GM19372 (cell line): ENCODE measurements at regions not wholly inside any gene's neighbourhood (a gene's known extent, or its start where the extent isn't known, plus 50 kb on each side); places are given as distances from the start of the nearest gene placed in this dataset.
"Not testable (repeated sequence)": the region's sequence is repeated elsewhere in the genome, so short reads cannot be mapped to it uniquely, and the experiment has no call there.

Experiments
- ATAC-seq: cut with Tn5 transposase; IDR thresholded peaks from one replicate; pipeline ENCODE4 v1.9.1; 2021; ENCODE audit warnings: mild to moderate bottlenecking, low read depth, moderate library complexity; ENCODE audit not compliant: unreplicated experiment

GRCh38 chr6:169862892-169863525 is 111.6 kb downstream of the ERMARD start:
- ATAC-seq = no peak

GRCh38 chr6:169862043-169862891 is 110.8 kb downstream of the ERMARD start:
- no peak for ATAC-seq

- ATAC-seq = no peak
Measured at GRCh38 chr6:169861431-169862042, 110.1 kb downstream of the ERMARD start.

- ATAC-seq = no peak
Measured at GRCh38 chr6:169859978-169860703, 108.7 kb downstream of the ERMARD start.

DNA sequence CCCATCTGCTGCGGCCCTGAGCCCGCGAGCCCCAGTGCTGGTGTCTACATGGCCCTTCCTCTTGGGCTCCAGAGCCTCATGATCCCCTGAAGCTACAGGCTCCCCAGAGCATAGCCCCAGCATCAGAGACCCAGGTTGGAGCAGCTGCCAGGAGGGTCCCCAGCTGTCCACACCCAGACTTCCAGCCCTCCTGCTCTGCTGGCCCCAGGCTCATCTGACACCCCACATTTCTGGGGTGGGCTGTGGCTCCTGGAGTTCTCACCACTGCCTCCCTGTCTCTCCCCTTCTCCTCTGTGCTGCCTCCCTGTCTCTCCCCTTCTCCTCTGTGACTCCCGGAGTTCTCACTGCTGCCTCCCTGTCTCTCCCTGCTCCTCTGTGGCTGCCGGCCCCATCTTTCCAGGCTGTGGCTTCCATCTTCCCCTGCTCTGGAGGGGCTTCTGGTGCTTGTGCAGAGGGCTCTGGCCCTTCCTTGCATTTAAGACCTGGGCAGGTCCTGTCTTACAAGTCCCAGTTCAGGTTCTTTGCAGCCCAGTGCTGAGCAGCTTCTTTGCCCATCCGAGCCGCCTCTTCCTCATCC is 108.1 kb downstream of the ERMARD start:
- no peak for ATAC-seq

DNA sequence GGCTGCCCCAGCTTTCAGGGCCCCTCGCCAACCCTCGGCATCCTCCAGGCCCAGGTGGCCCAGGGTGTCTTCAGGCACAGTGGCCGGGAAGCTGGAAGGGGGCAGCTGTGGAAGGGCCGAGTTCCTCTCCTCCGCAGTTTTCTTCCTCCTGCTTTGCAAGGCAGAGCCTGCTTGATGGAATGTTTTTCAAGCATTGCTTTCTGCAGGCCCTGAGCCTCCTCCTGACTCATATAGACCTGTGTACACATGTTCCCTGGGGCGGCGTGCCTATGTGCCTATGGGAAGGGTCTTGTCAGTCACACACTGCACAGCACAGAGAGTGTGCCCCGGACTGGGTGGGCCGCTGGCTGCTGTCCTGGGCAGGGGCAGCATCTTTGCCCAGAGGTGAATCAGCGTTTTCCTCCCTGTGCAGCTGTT is 107.5 kb downstream of the ERMARD start:
- no peak for ATAC-seq

DNA sequence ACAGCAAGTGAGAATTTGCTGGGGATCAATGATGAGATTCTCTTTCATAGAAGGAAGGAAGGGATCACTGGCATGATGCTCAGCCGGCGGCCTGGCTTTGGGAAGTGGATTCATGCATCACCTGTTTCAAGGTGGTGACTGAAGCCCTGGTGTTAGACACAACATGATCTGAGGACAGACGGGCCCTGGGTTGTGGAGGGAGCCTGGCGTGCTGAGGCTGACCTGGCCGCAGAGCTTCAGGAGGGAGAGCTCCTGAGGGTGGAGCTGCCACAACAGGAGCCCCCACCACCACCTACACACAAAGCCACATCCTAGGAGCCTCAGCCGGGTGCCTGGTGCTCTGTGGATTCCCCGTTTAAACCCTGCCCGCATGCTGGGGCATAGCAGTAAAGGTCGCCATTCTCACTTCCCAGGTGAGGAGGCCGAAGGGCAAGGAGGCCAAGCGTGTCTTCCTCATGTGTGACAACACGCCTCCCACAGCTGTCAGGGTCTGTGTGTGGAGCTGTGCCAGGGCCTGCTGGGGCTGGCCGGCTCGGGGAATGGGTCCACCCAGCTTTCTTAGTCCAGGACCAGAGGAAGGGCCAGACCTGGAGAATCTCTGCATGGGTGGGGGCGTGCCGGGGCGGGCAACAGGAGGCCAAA is 107.0 kb downstream of the ERMARD start:
- no peak for ATAC-seq

GRCh38 chr6:169857343-169858292 is 106.2 kb downstream of the ERMARD start:
- ATAC-seq = no peak

GRCh38 chr6:169856442-169857342 is 105.3 kb downstream of the ERMARD start:
- ATAC-seq = not testable (repeated sequence)

- no peak for ATAC-seq
Measured at GRCh38 chr6:169854813-169855212, 103.4 kb downstream of the ERMARD start.

DNA sequence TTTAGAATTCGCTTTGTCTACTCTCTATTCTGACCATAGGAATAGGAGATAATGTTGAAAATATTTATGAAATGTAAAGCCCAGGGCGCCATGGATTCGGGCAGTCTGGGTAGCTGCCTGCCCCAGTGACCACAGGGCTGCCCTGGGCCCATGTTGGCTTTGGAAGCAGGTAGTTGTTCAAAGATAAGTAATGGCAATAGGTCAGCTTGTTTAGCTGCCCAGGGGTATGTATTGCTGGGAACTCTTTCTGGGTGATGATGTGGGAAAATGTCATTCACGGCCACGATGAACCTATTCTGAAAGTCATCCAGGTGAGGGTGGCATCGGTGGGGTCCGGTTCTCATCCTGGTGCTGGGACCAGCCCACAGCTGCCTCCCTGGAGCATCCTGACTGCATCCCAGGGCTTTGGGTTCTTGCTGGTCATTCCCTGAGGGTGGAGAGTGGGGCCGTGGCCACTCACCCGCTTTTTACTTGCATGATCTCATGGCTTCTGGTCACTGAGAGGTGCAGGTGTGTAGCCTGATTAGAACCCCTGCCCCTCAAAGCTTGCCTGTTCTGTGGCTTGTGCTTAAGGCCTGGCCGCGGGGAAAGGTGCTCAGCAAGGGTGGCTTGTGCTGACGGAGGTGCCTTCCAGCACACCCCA is 102.8 kb downstream of the ERMARD start:
- ATAC-seq = no peak

GRCh38 chr6:169853196-169854082 is 102.0 kb downstream of the ERMARD start:
- ATAC-seq = no peak

- no peak for ATAC-seq
Measured at GRCh38 chr6:169852504-169853195, 101.2 kb downstream of the ERMARD start.

DNA sequence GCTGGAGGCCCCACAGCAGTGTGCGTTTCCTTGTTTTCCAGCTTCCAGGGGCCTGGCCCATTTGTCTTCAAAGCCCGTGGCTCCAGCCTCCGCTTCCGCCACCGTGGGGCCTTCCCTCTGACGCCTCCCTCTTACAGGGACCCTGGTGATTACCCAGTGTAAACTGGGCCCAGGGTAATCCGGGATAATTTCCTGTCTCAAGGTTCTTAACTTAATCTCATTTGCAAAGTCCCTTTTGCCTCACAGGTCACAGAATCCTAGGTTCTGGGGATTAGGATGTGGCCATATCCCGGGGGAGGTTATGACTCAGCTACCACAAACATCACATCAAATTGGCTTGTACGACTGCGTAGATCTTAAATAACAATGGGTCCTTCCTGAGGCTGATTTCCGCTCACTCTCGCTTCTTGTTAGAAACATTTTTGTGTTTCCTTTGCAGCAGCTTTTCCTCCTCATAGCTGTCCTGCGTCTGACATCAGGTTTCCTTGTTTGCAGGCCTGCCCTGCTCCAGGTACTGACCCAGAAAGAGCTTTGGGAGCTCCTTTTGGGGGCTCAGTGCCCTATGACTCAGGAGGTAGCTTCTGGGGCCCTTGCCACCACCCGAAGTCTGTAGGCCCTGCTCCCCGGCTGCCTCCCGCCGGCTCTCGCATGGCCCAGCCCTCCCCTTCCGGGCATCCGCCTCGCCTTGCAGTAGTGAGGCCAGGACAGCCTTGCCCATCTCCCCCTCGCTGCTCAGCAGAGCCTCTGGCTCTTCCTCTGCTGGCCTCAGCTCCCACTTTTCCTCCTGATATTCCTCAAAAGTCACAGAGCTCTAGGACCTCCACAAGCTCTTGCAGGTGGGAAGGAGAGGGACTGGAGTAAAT is 100.5 kb downstream of the ERMARD start:
- ATAC-seq = no peak

GRCh38 chr6:169850746-169851145 is 99.3 kb downstream of the ERMARD start:
- ATAC-seq = no peak
